Stomach (tissue), 8 donors: ENCODE measurements at regions not wholly inside any gene's neighbourhood (a gene's known extent, or its start where the extent isn't known, plus 50 kb on each side); places are given as distances from the start of the nearest gene placed in this dataset.

ENCODE experiments used
- DNase-seq, 2 donors: peaks; one replicate each; pipeline versions ENCODE4 v3.0.0 to v3.0.0-alpha.2; 2013 to 2019
- H3K27ac ChIP-seq, 5 donors: fragments of 200-600 bp in 4 of 5; sonication (generic) in 4 of 5; one replicate each; pipeline ENCODE4 v1.5.1; 2013 to 2019; ENCODE audit warnings: mild to moderate bottlenecking in 1 of 5, moderate library complexity in 1 of 5
- H3K27me3 ChIP-seq, 3 donors: fragments of 200-600 bp; sonication (generic); one replicate each; pipeline ENCODE4 v1.5.1; 2017 to 2019; ENCODE audit warnings: mixed run types in 1 of 3
- H3K36me3 ChIP-seq, 4 donors: fragments of 200-600 bp; sonication (generic); 1 replicate in 3 of 4; 2 replicates in 1 of 4; pipeline ENCODE4 v1.5.1; 2016 to 2019
- H3K4me1 ChIP-seq, 4 donors: fragments of 200-600 bp; sonication (generic); one replicate each; pipeline ENCODE4 v1.5.1; 2016 to 2019
- H3K4me3 ChIP-seq, 4 donors: fragments of 200-600 bp; sonication (generic) in 3 of 4; one replicate each; pipeline ENCODE4 v1.5.1; 2016 to 2019; ENCODE audit warnings: mild to moderate bottlenecking in 1 of 4
- H3K9me3 ChIP-seq, 4 donors: fragments of 200-600 bp; sonication (generic); one replicate each; pipeline ENCODE4 v1.5.1; 2016 to 2019
- CTCF ChIP-seq, 7 experiments: fragments of 450-650 bp in 4 of 7; fragments of 200-600 bp in 3 of 7; sonication (generic) in 3 of 7; IDR thresholded peaks; one replicate each; pipeline ENCODE4 v1.5.1; 2016 to 2019; ENCODE audit warnings: antibody characterized with exemption in 7 of 7, control low read depth in 2 of 7, mild to moderate bottlenecking in 1 of 7
- EP300 ChIP-seq: sonication (generic); formaldehyde crosslinking; IDR thresholded peaks from one replicate; pipeline ENCODE4 v1.6.1; 2017; ENCODE audit warnings: antibody characterized with exemption
- POLR2A ChIP-seq, 4 donors: fragments of 450-650 bp; IDR thresholded peaks; one replicate each; pipeline ENCODE4 v1.6.1; 2016; ENCODE audit warnings: antibody characterized with exemption in 4 of 4, control low read depth in 2 of 4, mild to moderate bottlenecking in 1 of 4, moderate library complexity in 1 of 4
- POLR2AphosphoS5 ChIP-seq, 3 donors: sonication (generic); formaldehyde crosslinking; IDR thresholded peaks; one replicate each; pipeline ENCODE4 v1.6.1; 2016; ENCODE audit warnings: antibody characterized with exemption in 3 of 3
- WGBS, 5 donors: extraction: QIAGEN DNeasy Blood & Tissue Kit in 3 of 5; methylation state at CpG; one replicate each; pipeline versions ENCODE4 v1.1.5 to v1.1.7; 2013 to 2018; 5-methylcytosine and 5-hydroxymethylcytosine counted together
- intact Hi-C: fragments of 100-400 bp; cut with DNase I; formaldehyde crosslinking; loops from one replicate; pipeline ENCODE4 v1.15.1; 2023; ENCODE audit warnings: low total_unique reads
- donor health status: healthy with polysubstance abuse.
- donor health status: Bipolar disorder and iron deficiency.
- donor health status: healthy.

- H3K4me1 ChIP-seq, result no peaks in the 10 kb centered on the region
- intact Hi-C loops, result no loop called here
- TF ChIP-seq EP300, result no peak
- no peak for TF ChIP-seq POLR2A (IDR thresholded peaks at IDR 0.05)
- no peak for TF ChIP-seq CTCF (IDR thresholded peaks at IDR 0.05)
- TF ChIP-seq POLR2AphosphoS5 (IDR thresholded peaks at IDR 0.05), result no peak
- H3K4me3 ChIP-seq, result no peak overlapping the region
- no peaks in the 10 kb centered on the region for H3K27me3 ChIP-seq
- no peak overlapping the region for H3K27ac ChIP-seq
- no peaks in the 10 kb centered on the region for H3K9me3 ChIP-seq
- WGBS, 5 donors, result 77 to 87% (median 84%) methylated on average over 8 of the region's 8 CpGs
- H3K36me3 ChIP-seq, result peaks cover 19 to 63% (median 44%) of the 10 kb centered on the region in 4 donors
- no peak for DNase-seq
These were observed 88.7 kb upstream of the KCTD7 start for GRCh38 chr7:66539902-66540375.

GRCh38 chr7:66542049-66542448, 86.6 kb upstream of the KCTD7 start:
- Histone ChIP-seq H3K9me3 (no peaks in the 10 kb centered on the region), H3K36me3 (peaks cover 21 to 76% (median 57%) of the 10 kb centered on the region in 4 donors)
- TF ChIP-seq POLR2A (IDR thresholded peaks at IDR 0.05) (no peak), POLR2AphosphoS5 (IDR thresholded peaks at IDR 0.05) (no peak), CTCF (IDR thresholded peaks at IDR 0.05) (no peak), EP300 (no peak)

GRCh38 chr7:66542528-66543269, 86.0 kb upstream of the KCTD7 start:
- intact Hi-C loops, result no loop called here
- H3K36me3 ChIP-seq, result peaks cover 21 to 81% (median 63%) of the 10 kb centered on the region in 4 donors

More at GRCh38 chr7:66542049-66542448, 86.6 kb upstream of the KCTD7 start:
- intact Hi-C loops, result no loop called here
- Histone ChIP-seq H3K27ac (no peak overlapping the region), H3K4me1 (no peaks in the 10 kb centered on the region), H3K4me3 (no peak overlapping the region), H3K27me3 (no peaks in the 10 kb centered on the region)
- DNase-seq, result no peak
- 86 to 94% (median 91%) methylated on average over 5 of the region's 5 CpGs for WGBS, 5 donors

GRCh38 chr7:66549466-66549865, 79.2 kb upstream of the KCTD7 start:
- no peak for DNase-seq
- TF ChIP-seq CTCF (IDR thresholded peaks at IDR 0.05) (no peak), POLR2AphosphoS5 (IDR thresholded peaks at IDR 0.05) (no peak), EP300 (no peak), POLR2A (IDR thresholded peaks at IDR 0.05) (no peak)
- 95 to 99% (median 98%) methylated on average over 5 to 6 of the region's 6 CpGs for WGBS, 5 donors
- no peak overlapping the region for H3K4me3 ChIP-seq
- H3K27ac ChIP-seq, result no peak overlapping the region
- H3K27me3 ChIP-seq, result no peaks in the 10 kb centered on the region
- peaks cover 42 to 96% (median 95%) of the 10 kb centered on the region in 4 donors for H3K36me3 ChIP-seq
- H3K9me3 ChIP-seq, result no peaks in the 10 kb centered on the region
- H3K4me1 ChIP-seq, result peaks cover 0 to 2% (median 0%) of the 10 kb centered on the region in 4 donors
- intact Hi-C loops, result no loop called here

More at GRCh38 chr7:66542528-66543269, 86.0 kb upstream of the KCTD7 start:
- TF ChIP-seq POLR2A (IDR thresholded peaks at IDR 0.05), result no peak
- TF ChIP-seq EP300, result no peak
- TF ChIP-seq POLR2AphosphoS5 (IDR thresholded peaks at IDR 0.05), result no peak
- TF ChIP-seq CTCF (IDR thresholded peaks at IDR 0.05), result no peak
- H3K4me3 ChIP-seq, result no peak overlapping the region
- H3K27me3 ChIP-seq, result no peaks in the 10 kb centered on the region
- H3K4me1 ChIP-seq, result no peaks in the 10 kb centered on the region
- 77 to 85% (median 81%) methylated on average over 13 to 14 of the region's 14 CpGs for WGBS, 5 donors
- H3K9me3 ChIP-seq, result no peaks in the 10 kb centered on the region
- peak in 1 of 2 donors; percentile 36 for DNase-seq
- H3K27ac ChIP-seq, result no peak overlapping the region
